H1 (cell line): ENCODE measurements at regions not wholly inside any gene's neighbourhood (a gene's known extent, or its start where the extent isn't known, plus 50 kb on each side); places are given as distances from the start of the nearest gene placed in this dataset.

Experiments used
- CTCF ChIA-PET: fragments of 300-600 bp; sonication (Branson Sonifier 250); formaldehyde crosslinking; loops from one replicate; lab custom pipeline; 2021; ENCODE audit not compliant: partially characterized antibody; lab: Charles Lee
- POLR2A ChIA-PET: fragments of 300-600 bp; sonication (Branson Sonifier 250); formaldehyde crosslinking; loops from one replicate; lab custom pipeline; 2021; ENCODE audit warnings: inconsistent platforms; ENCODE audit not compliant: partially characterized antibody; lab: Charles Lee
- DNase-seq, 2 experiments: peaks; one replicate each; pipeline versions ENCODE4 v3.0.0 to v3.0.0-alpha.2; 2010 to 2022; ENCODE audit warnings: low spot score in 2 of 2, low read depth in 1 of 2, mixed read lengths in 1 of 2
- FAIRE-seq: peaks from 2 replicates; lab custom pipeline; 2011; peaks lifted over from hg19 to GRCh38; lab: Jason Lieb, UNC
- H2AFZ ChIP-seq: 2 replicates; pipeline ENCODE4 v1.8.1; 2012; ENCODE audit warnings: low read length, inconsistent platforms
- H2AK5ac ChIP-seq: 2 replicates; pipeline ENCODE4 v1.6.1; 2013; ENCODE audit warnings: low read depth, low read length
- H2BK120ac ChIP-seq: replicated peaks from 2 replicates; pipeline ENCODE3; 2013; ENCODE audit warnings: low read depth, low read length, inconsistent platforms
- H2BK12ac ChIP-seq: 2 replicates; pipeline ENCODE4 v1.6.1; 2013; ENCODE audit warnings: low read depth, low read length
- H2BK15ac ChIP-seq: 2 replicates; pipeline ENCODE4 v1.6.1; 2013; ENCODE audit warnings: low read length
- H2BK20ac ChIP-seq: 2 replicates; pipeline ENCODE4 v1.6.1; 2013; ENCODE audit warnings: low read length
- H2BK5ac ChIP-seq: 2 replicates; pipeline ENCODE4 v1.6.1; 2013; ENCODE audit warnings: low read depth, low read length
- H3K14ac ChIP-seq: 2 replicates; pipeline ENCODE4 v1.6.1; 2013; ENCODE audit warnings: inconsistent platforms; ENCODE audit not compliant: insufficient read length
- H3K18ac ChIP-seq: 2 replicates; pipeline ENCODE4 v1.6.1; 2013; ENCODE audit warnings: low read length; ENCODE audit errors: extremely low read depth
- H3K23ac ChIP-seq: 2 replicates; pipeline ENCODE4 v1.6.1; 2013; ENCODE audit warnings: inconsistent platforms; ENCODE audit not compliant: insufficient read length
- H3K23me2 ChIP-seq: 2 replicates; pipeline ENCODE4 v1.6.1; 2013; ENCODE audit warnings: low read depth, low read length
- H3K27ac ChIP-seq: 2 replicates; pipeline ENCODE4 v1.6.1; 2011; ENCODE audit warnings: low read depth, low read length, inconsistent platforms
- H3K27me3 ChIP-seq, 4 experiments: replicated peaks in 1 of 4; 1 replicate in 1 of 4; 2 replicates in 3 of 4; pipeline versions ENCODE4 v1.6.1 to v1.8.1; 2011 to 2013; ENCODE audit warnings: low read length in 3 of 4, mild to moderate bottlenecking in 3 of 4, inconsistent platforms in 2 of 4, mixed read lengths in 2 of 4, moderate library complexity in 1 of 4; ENCODE audit not compliant: control insufficient read depth in 3 of 4, insufficient read depth in 3 of 4; ENCODE audit errors: extremely low read depth in 1 of 4
- H3K36me3 ChIP-seq, 4 experiments: 2 replicates each; pipeline versions ENCODE4 v1.6.1 to v1.8.1; 2011 to 2013; ENCODE audit warnings: mild to moderate bottlenecking in 4 of 4, low read length in 3 of 4, moderate library complexity in 2 of 4, control low read depth in 1 of 4, inconsistent platforms in 1 of 4; ENCODE audit not compliant: insufficient read depth in 4 of 4, control insufficient read depth in 2 of 4
- H3K4ac ChIP-seq: replicated peaks from 2 replicates; pipeline ENCODE3; 2013; ENCODE audit warnings: low read length, low read depth, mixed read lengths, inconsistent platforms; ENCODE audit not compliant: insufficient read length
- H3K4me1 ChIP-seq, 4 experiments: replicated peaks in 1 of 4; 1 replicate in 1 of 4; 2 replicates in 3 of 4; pipeline versions ENCODE4 v1.6.1 to v1.8.1; 2011 to 2013; ENCODE audit warnings: low read length in 3 of 4, inconsistent platforms in 2 of 4, mixed read lengths in 1 of 4; ENCODE audit not compliant: insufficient read depth in 4 of 4, control insufficient read depth in 3 of 4
- H3K4me2 ChIP-seq, 2 experiments: 2 replicates each; pipeline versions ENCODE4 v1.6.1 to v1.8.1; 2011 to 2013; ENCODE audit warnings: low read depth in 2 of 2, low read length in 2 of 2, control low read depth in 1 of 2, inconsistent platforms in 1 of 2, mild to moderate bottlenecking in 1 of 2; ENCODE audit not compliant: insufficient read depth in 1 of 2
- H3K4me3 ChIP-seq, 4 experiments: fragments of 200-600, 300-600 bp in 1 of 4; sonication (generic), shearing (Covaris generic), sonication (Bioruptor Twin) in 1 of 4; 2 replicates each; pipeline versions ENCODE4 v1.5.1 to v1.8.1; 2011 to 2016; ENCODE audit warnings: low read length in 4 of 4, low read depth in 3 of 4, control low read depth in 2 of 4, inconsistent platforms in 2 of 4, mild to moderate bottlenecking in 2 of 4, mixed read lengths in 1 of 4, moderate library complexity in 1 of 4; ENCODE audit not compliant: insufficient read depth in 2 of 4; ENCODE audit errors: extremely low read depth in 1 of 4
- H3K56ac ChIP-seq: replicated peaks from 2 replicates; pipeline ENCODE3; 2013; ENCODE audit warnings: low read depth, mild to moderate bottlenecking, mixed read lengths, low read length, inconsistent platforms; ENCODE audit not compliant: insufficient read length
- H3K79me1 ChIP-seq: 2 replicates; pipeline ENCODE4 v1.6.1; 2013; ENCODE audit warnings: low read depth, low read length, control low read depth
- H3K79me2 ChIP-seq, 2 experiments: 2 replicates each; pipeline versions ENCODE4 v1.6.1 to v1.8.1; 2012 to 2013; ENCODE audit warnings: low read length in 2 of 2, mild to moderate bottlenecking in 2 of 2, inconsistent platforms in 1 of 2; ENCODE audit not compliant: insufficient read depth in 2 of 2, control insufficient read depth in 1 of 2
- H3K9ac ChIP-seq, 4 experiments: replicated peaks in 1 of 4; 1 replicate in 1 of 4; 2 replicates in 3 of 4; pipeline versions ENCODE4 v1.6.1 to v1.8.1; 2011 to 2013; ENCODE audit warnings: low read depth in 3 of 4, low read length in 3 of 4, control low read depth in 2 of 4, mild to moderate bottlenecking in 2 of 4, moderate library complexity in 2 of 4, inconsistent platforms in 1 of 4; ENCODE audit errors: extremely low read depth in 1 of 4
- H3K9me3 ChIP-seq, 2 experiments: 2 replicates each; pipeline versions ENCODE4 v1.6.1 to v1.8.1; 2012 to 2013; ENCODE audit warnings: mild to moderate bottlenecking in 2 of 2, moderate library complexity in 2 of 2, control low read depth in 1 of 2, inconsistent platforms in 1 of 2, low read depth in 1 of 2, low read length in 1 of 2, mixed read lengths in 1 of 2; ENCODE audit not compliant: insufficient read depth in 2 of 2
- H4K20me1 ChIP-seq, 2 experiments: replicated peaks in 1 of 2; 2 replicates each; pipeline versions ENCODE3 to v1.8.1; 2011 to 2013; ENCODE audit warnings: inconsistent platforms in 2 of 2, low read length in 2 of 2, mild to moderate bottlenecking in 1 of 2; ENCODE audit not compliant: insufficient read depth in 2 of 2, control insufficient read depth in 1 of 2
- H4K5ac ChIP-seq: 2 replicates; pipeline ENCODE4 v1.6.1; 2013; ENCODE audit warnings: low read length, low read depth, mixed read lengths, inconsistent platforms; ENCODE audit not compliant: insufficient read length
- H4K8ac ChIP-seq: 2 replicates; pipeline ENCODE4 v1.8.0; 2013; ENCODE audit warnings: mild to moderate bottlenecking, moderate library complexity, low read length, inconsistent platforms; ENCODE audit not compliant: insufficient read depth; ENCODE audit errors: extremely low read depth
- H4K91ac ChIP-seq: replicated peaks from 2 replicates; pipeline ENCODE3; 2013; ENCODE audit warnings: low read length, mixed read lengths, inconsistent platforms; ENCODE audit not compliant: insufficient read length
- CHD1 ChIP-seq: IDR thresholded peaks from 2 replicates; pipeline ENCODE4 v1.6.1; 2012; ENCODE audit warnings: low read depth, low read length, improper control_type of control experiment
- FOSL1 ChIP-seq: IDR thresholded peaks from 2 replicates; pipeline ENCODE4 v1.6.1; 2011; ENCODE audit warnings: mild to moderate bottlenecking, low read depth, low read length, moderate library complexity; ENCODE audit not compliant: insufficient read depth
- GTF2F1 ChIP-seq: IDR thresholded peaks from 2 replicates; pipeline ENCODE4 v1.6.1; 2012; ENCODE audit warnings: low read depth, low read length, improper control_type of control experiment, borderline replicate concordance
- HDAC2 ChIP-seq, 2 experiments: fragments of 300-600 bp in 1 of 2; sonication (generic) in 1 of 2; IDR thresholded peaks; 2 replicates each; pipeline ENCODE4 v1.6.1; 2011 to 2012; ENCODE audit warnings: low read depth in 2 of 2, low read length in 2 of 2, mild to moderate bottlenecking in 2 of 2, moderate library complexity in 2 of 2, borderline replicate concordance in 1 of 2, inconsistent platforms in 1 of 2
- KDM1A ChIP-seq: fragments of 200-600, 300-600 bp; sonication (generic); IDR thresholded peaks from 2 replicates; pipeline ENCODE4 v1.7.1; 2016; ENCODE audit warnings: mild to moderate bottlenecking, low read length, borderline replicate concordance
- NANOG ChIP-seq: IDR thresholded peaks from 2 replicates; pipeline ENCODE4 v1.6.1; 2011; ENCODE audit warnings: low read length, low read depth, mild to moderate bottlenecking, inconsistent platforms; ENCODE audit not compliant: insufficient read depth, poor library complexity, severe bottlenecking
- RNF2 ChIP-seq: fragments of 200-900, 300-1000 bp; sonication (generic); IDR thresholded peaks from 2 replicates; pipeline ENCODE4 v1.7.1; 2016; ENCODE audit warnings: borderline replicate concordance, low read depth, mild to moderate bottlenecking, antibody characterized with exemption, low read length; ENCODE audit not compliant: poor library complexity, severe bottlenecking; ENCODE audit errors: missing control alignments
- SP4 ChIP-seq: IDR thresholded peaks from 2 replicates; pipeline ENCODE4 v1.6.1; 2012; ENCODE audit warnings: low read length, inconsistent platforms
- YY1 ChIP-seq: IDR thresholded peaks from 2 replicates; pipeline ENCODE4 v1.6.1; 2011; ENCODE audit warnings: low read depth, mild to moderate bottlenecking, low read length
- WGBS, 2 experiments: shearing (Covaris generic) in 1 of 2; methylation state at CpG; one replicate each; pipeline versions ENCODE4 v1.1.6 to v1.1.7; 2013 to 2015; ENCODE audit warnings: low lambda C conversion rate in 2 of 2, mixed read lengths in 2 of 2, inconsistent platforms in 1 of 2, low coverage in 1 of 2, missing lambda C conversion rate in 1 of 2; ENCODE audit not compliant: insufficient replicate concordance in 2 of 2, insufficient coverage in 1 of 2, insufficient read length in 1 of 2; ENCODE audit errors: extremely low coverage in 1 of 2, missing lambda C conversion rate in 1 of 2; 5-methylcytosine and 5-hydroxymethylcytosine counted together
- TF ChIP-seq, protein P1 (sequence below): IDR thresholded peaks from 2 replicates; pipeline ENCODE4 v1.6.1; 2011; ENCODE audit warnings: low read length, improper control_type of control experiment

DNA sequence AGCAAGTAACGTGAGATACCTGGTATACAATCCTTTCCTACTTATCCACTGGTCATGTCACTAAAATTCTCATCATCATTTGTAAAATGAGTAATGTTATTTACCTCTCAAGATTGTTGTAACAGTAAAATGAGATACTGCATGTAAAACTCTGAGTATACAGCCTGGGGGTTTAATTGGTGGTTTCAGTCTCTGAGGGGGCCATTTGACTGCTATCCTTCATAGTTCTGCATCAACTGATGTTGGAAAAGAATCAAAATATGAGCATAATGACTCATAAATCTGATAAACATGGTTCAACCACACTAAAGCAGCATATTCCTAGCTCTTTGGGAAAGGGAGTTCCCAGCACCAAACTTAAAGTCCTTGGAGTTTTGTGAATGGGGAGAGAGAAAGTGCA lies 181.0 kb upstream of the GHR start:
- Histone ChIP-seq H3K23me2 (no peaks in the 10 kb centered on the region), H4K5ac (no peak overlapping the region), H3K4ac (no peak overlapping the region), H4K91ac (no peak overlapping the region), H3K27ac (no peak overlapping the region), H3K4me1 (no peaks in the 10 kb centered on the region), H3K36me3 (no peaks in the 10 kb centered on the region), H4K20me1 (no peaks in the 10 kb centered on the region), H2BK5ac (no peak overlapping the region), H3K9ac (no peak overlapping the region), H3K9me3 (no peaks in the 10 kb centered on the region; a peak in 1 of 4 replicates), H3K56ac (no peak overlapping the region), H3K14ac (no peak overlapping the region), H3K4me3 (no peak overlapping the region), H3K18ac (no peak overlapping the region), H2BK120ac (no peak overlapping the region), H3K79me2 (no peaks in the 10 kb centered on the region), H3K23ac (no peak overlapping the region), H3K27me3 (no peaks in the 10 kb centered on the region), H3K4me2 (no peak overlapping the region), H4K8ac (no peak overlapping the region), H2BK15ac (no peak overlapping the region), H2BK20ac (no peak overlapping the region), H2BK12ac (no peak overlapping the region), H3K79me1 (no peaks in the 10 kb centered on the region), H2AFZ (peak overlapping the region; percentile 52; the same call in 1 of the 2 replicates), H2AK5ac (no peak overlapping the region)
- DNase-seq (no peak), FAIRE-seq (no peak)
- POLR2A ChIA-PET: no interaction called here
- CTCF ChIA-PET: no interaction called here
- WGBS, 2 experiments: 94% methylated on average over 1 of the region's 1 CpG; no CpG with 5 or more reads in 1 of the 2 experiments
- no peak for TF ChIP-seq SP4
- TF ChIP-seq FOSL1: no peak
- TF ChIP-seq RNF2: no peak
- TF ChIP-seq, protein P1, sequence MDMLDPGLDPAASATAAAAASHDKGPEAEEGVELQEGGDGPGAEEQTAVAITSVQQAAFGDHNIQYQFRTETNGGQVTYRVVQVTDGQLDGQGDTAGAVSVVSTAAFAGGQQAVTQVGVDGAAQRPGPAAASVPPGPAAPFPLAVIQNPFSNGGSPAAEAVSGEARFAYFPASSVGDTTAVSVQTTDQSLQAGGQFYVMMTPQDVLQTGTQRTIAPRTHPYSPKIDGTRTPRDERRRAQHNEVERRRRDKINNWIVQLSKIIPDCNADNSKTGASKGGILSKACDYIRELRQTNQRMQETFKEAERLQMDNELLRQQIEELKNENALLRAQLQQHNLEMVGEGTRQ: no peak
- no peak for TF ChIP-seq KDM1A
- no peak for TF ChIP-seq CHD1
- TF ChIP-seq GTF2F1: no peak
- TF ChIP-seq YY1: no peak
- no peak for TF ChIP-seq NANOG
- no peak for TF ChIP-seq HDAC2 (IDR thresholded peaks at IDR 0.05; ENCODE audit: borderline replicate concordance in 1 of 2, low read depth in 2 of 2, low read length in 2 of 2)
